Thoracic aorta (tissue), 2 donors: ENCODE measurements at regions not wholly inside any gene's neighbourhood (a gene's known extent, or its start where the extent isn't known, plus 50 kb on each side); places are given as distances from the start of the nearest gene placed in this dataset.

ENCODE experiments used
- ATAC-seq: fragments of 150-250 bp; one replicate; pipeline ENCODE4 v1.8.0; 2017; ENCODE audit warnings: low read depth; ENCODE audit not compliant: insufficient number of reproducible peaks, low FRiP score
- DNase-seq: peaks from one replicate; pipeline ENCODE4 v3.0.0-alpha.2; 2020; ENCODE audit warnings: low spot score
- H3K27ac ChIP-seq, 2 donors: fragments of 200-600 bp; sonication (generic); 1 replicate in 1 of 2; 2 replicates in 1 of 2; pipeline ENCODE4 v1.5.1; 2016; ENCODE audit warnings: mild to moderate bottlenecking in 2 of 2, moderate library complexity in 2 of 2
- H3K27me3 ChIP-seq: fragments of 200-600 bp; sonication (generic); replicated peaks from 2 replicates; pipeline ENCODE4 v1.6.0; 2016; ENCODE audit warnings: mild to moderate bottlenecking; ENCODE audit not compliant: insufficient read depth
- H3K36me3 ChIP-seq: fragments of 200-600 bp; sonication (generic); one replicate; pipeline ENCODE4 v1.5.1; 2016
- H3K4me1 ChIP-seq, 2 donors: fragments of 200-600 bp; sonication (generic); 1 replicate in 1 of 2; 2 replicates in 1 of 2; pipeline versions ENCODE4 v1.5.1 to v1.6.0; 2016; ENCODE audit warnings: low read depth in 2 of 2, mild to moderate bottlenecking in 1 of 2; ENCODE audit not compliant: control insufficient read depth in 1 of 2
- H3K4me3 ChIP-seq: fragments of 200-600 bp; sonication (generic); 2 replicates; pipeline ENCODE4 v1.5.1; 2016; ENCODE audit warnings: mild to moderate bottlenecking
- H3K9me3 ChIP-seq: fragments of 200-600 bp; sonication (generic); 2 replicates; pipeline ENCODE4 v1.5.1; 2016
- TF ChIP-seq, protein P1 (sequence below): fragments of 200-600 bp; sonication (generic); IDR thresholded peaks from one replicate; pipeline ENCODE4 v1.5.1; 2019; ENCODE audit warnings: antibody characterized with exemption

DNA sequence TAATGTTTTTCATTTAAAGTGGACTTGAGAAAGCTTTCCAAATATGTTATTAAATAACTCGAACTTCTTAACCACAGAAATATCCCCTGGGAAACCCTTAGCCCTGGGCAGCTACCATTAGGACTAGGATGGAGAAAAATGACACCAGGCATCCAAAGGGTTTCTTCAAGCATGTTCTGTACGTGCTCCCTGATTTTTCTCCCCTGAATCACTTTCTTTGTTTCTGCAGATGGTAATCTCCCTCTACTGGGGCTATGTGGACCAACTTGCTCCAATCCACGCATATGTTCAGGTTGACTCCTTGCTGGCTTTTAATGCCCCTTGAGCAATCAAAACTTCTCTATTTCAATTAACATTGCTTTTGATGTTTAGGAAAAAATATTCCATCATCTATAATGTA, 312.7 kb upstream of the C1orf87 start:
- TF ChIP-seq, protein P1, sequence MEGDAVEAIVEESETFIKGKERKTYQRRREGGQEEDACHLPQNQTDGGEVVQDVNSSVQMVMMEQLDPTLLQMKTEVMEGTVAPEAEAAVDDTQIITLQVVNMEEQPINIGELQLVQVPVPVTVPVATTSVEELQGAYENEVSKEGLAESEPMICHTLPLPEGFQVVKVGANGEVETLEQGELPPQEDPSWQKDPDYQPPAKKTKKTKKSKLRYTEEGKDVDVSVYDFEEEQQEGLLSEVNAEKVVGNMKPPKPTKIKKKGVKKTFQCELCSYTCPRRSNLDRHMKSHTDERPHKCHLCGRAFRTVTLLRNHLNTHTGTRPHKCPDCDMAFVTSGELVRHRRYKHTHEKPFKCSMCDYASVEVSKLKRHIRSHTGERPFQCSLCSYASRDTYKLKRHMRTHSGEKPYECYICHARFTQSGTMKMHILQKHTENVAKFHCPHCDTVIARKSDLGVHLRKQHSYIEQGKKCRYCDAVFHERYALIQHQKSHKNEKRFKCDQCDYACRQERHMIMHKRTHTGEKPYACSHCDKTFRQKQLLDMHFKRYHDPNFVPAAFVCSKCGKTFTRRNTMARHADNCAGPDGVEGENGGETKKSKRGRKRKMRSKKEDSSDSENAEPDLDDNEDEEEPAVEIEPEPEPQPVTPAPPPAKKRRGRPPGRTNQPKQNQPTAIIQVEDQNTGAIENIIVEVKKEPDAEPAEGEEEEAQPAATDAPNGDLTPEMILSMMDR: no peak
- Histone ChIP-seq H3K9me3 (no peaks in the 10 kb centered on the region), H3K4me3 (no peak overlapping the region), H3K27me3 (no peaks in the 10 kb centered on the region), H3K4me1 (peaks cover 4 to 11% of the 10 kb centered on the region in 2 donors), H3K36me3 (no peaks in the 10 kb centered on the region), H3K27ac (no peak overlapping the region)
- ATAC-seq: no peak
- DNase-seq: no peak

DNA sequence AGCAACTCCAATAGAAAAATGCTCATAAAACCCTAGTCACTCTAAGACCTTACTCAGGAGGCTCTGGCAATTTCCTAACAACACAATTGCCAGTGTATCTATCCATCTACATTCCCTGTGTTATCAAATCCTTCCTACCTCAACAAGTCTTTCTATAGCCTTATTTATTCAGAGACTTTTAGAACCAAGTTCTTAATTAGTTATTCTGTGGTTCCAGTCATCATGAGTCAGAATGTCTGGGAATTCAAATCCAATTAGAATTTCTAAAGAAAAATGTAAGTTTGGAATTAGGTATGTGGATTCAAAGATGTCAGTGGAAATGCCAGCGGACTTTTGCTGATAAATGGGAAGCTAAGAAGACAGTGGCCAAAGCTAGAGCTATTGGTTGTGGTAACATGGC, 302.6 kb upstream of the C1orf87 start:
- TF ChIP-seq, protein P1: no peak
- no peak for ATAC-seq
- H3K4me1 ChIP-seq: no peaks in the 10 kb centered on the region
- no peak overlapping the region for H3K4me3 ChIP-seq
- H3K36me3 ChIP-seq: no peaks in the 10 kb centered on the region
- no peak for DNase-seq
- no peaks in the 10 kb centered on the region for H3K9me3 ChIP-seq
- no peak overlapping the region for H3K27ac ChIP-seq
- H3K27me3 ChIP-seq: no peaks in the 10 kb centered on the region

DNA sequence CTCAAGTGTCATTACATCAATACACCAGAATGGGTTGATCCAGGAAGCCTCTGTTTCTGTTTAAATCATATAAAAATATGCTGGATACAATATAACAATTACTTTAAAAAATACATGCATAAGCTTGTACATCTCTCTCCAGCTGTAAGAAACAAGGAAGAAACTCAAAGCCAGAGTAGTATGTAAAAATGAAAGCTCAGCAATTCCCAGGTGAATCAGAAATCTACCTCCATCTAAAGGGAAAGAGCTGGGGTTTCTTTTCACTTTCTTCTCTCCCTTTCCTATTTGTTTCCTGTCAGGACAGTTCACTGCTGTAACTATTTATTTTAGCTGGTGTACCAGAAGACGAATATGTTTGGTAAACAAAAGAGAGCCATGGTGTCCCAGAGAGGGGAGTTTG, 301.0 kb upstream of the C1orf87 start:
- H3K27ac ChIP-seq: no peak overlapping the region
- DNase-seq (no peak), ATAC-seq (no peak)
- H3K4me3 ChIP-seq: no peak overlapping the region
- TF ChIP-seq, protein P1: no peak
- H3K9me3 ChIP-seq: no peaks in the 10 kb centered on the region
- no peaks in the 10 kb centered on the region for H3K36me3 ChIP-seq
- no peaks in the 10 kb centered on the region for H3K27me3 ChIP-seq
- no peaks in the 10 kb centered on the region for H3K4me1 ChIP-seq

DNA sequence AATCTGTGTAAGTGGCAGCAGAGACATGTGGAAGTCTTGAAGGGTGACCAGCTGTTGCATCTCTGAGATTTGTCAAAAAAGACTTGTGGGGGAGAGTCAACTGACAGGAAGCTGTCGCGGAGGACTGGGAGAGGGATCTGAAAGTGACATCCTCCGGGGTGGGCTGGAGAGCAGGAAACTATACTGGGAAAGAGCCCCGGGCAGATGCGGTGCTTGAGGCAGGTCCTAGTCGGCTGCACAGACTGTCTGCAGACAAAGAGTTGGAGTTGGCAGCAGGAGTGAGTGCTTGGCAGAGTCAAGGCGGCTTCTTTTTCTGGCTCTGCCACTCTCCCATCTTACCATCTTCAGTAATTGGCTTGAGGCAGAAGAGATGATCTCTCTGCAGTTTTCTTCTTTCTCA, 294.0 kb upstream of the C1orf87 start:
- Histone ChIP-seq H3K27me3 (no peaks in the 10 kb centered on the region), H3K4me3 (no peak overlapping the region), H3K4me1 (no peaks in the 10 kb centered on the region), H3K36me3 (no peaks in the 10 kb centered on the region), H3K9me3 (no peaks in the 10 kb centered on the region), H3K27ac (no peak overlapping the region)
- TF ChIP-seq, protein P1: no peak
- DNase-seq (no peak), ATAC-seq (no peak)

DNA sequence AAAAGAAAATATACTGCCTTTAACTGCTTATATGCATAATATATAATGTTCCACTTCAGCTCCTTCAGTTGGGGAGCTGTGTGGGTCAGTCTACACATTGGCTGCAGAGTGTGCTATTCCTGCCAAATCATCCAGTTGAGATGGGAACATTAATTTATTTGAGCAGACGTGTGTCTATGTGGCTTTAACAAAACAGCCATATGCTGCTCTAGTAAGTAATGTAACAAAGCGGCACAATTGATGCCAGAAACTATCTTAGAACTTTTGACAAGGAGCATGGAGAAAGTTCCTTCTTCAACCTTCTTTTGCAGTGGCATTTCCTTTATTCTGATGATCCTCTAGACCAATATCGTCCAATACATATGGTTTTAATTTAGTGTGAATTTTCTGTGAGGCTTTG, 285.9 kb upstream of the C1orf87 start:
- no peaks in the 10 kb centered on the region for H3K36me3 ChIP-seq
- no peaks in the 10 kb centered on the region for H3K9me3 ChIP-seq
- ATAC-seq (no peak), DNase-seq (no peak)
- H3K27ac ChIP-seq: no peak overlapping the region
- TF ChIP-seq, protein P1: no peak
- no peak overlapping the region for H3K4me3 ChIP-seq
- H3K27me3 ChIP-seq: no peaks in the 10 kb centered on the region
- H3K4me1 ChIP-seq: no peaks in the 10 kb centered on the region
